T-helper 17 cell (primary cell): ENCODE measurements at regions not wholly inside any gene's neighbourhood (a gene's known extent, or its start where the extent isn't known, plus 50 kb on each side); places are given as distances from the start of the nearest gene placed in this dataset.
"Not testable (repeated sequence)": the region's sequence is repeated elsewhere in the genome, so short reads cannot be mapped to it uniquely, and the experiment has no call there.

Experiments used
- ATAC-seq: fragments of 150-1000 bp; cut with Tn5 transposase; 2 replicates; pipeline ENCODE4 v1.10.0; 2021; ENCODE audit warnings: mild to moderate bottlenecking, moderate library complexity
- DNase-seq, 3 donors: peaks; one replicate each; pipeline versions ENCODE4 v3.0.0 to v3.0.0-alpha.2; 2020 to 2021
- H3K9me3 ChIP-seq: one replicate; pipeline ENCODE4 v1.7.0; 2013; ENCODE audit warnings: low read length, mild to moderate bottlenecking; ENCODE audit not compliant: control insufficient read depth, poor library complexity, severe bottlenecking
- H3K27ac Mint-ChIP-seq: one replicate; pipeline ENCODE4 v1.8.0; 2022; ENCODE audit warnings: mild to moderate bottlenecking, moderate library complexity, mixed read lengths
- H3K27me3 Mint-ChIP-seq: one replicate; pipeline ENCODE4 v1.8.0; 2022; ENCODE audit warnings: mixed read lengths
- H3K36me3 Mint-ChIP-seq: one replicate; pipeline ENCODE4 v1.8.0; 2022; ENCODE audit warnings: low read depth, mixed read lengths
- H3K4me1 Mint-ChIP-seq: one replicate; pipeline ENCODE4 v1.8.0; 2022; ENCODE audit warnings: mild to moderate bottlenecking, mixed read lengths
- H3K4me3 Mint-ChIP-seq: one replicate; pipeline ENCODE4 v1.8.0; 2022; ENCODE audit warnings: mild to moderate bottlenecking, moderate library complexity, mixed read lengths

GRCh38 chr1:149241272-149241671 lies 137.9 kb upstream of the NBPF9 start:
- not testable (repeated sequence) for H3K9me3 ChIP-seq, ATAC-seq, H3K27ac Mint-ChIP-seq, H3K36me3 Mint-ChIP-seq, H3K4me3 Mint-ChIP-seq, H3K4me1 Mint-ChIP-seq, H3K27me3 Mint-ChIP-seq, DNase-seq

GRCh38 chr1:149243572-149243971 lies 140.2 kb upstream of the NBPF9 start:
- H3K36me3 Mint-ChIP-seq, H3K27me3 Mint-ChIP-seq, H3K9me3 ChIP-seq, H3K4me1 Mint-ChIP-seq, DNase-seq, H3K4me3 Mint-ChIP-seq, H3K27ac Mint-ChIP-seq, ATAC-seq: not testable (repeated sequence)

- not testable (repeated sequence) for H3K27me3 Mint-ChIP-seq, H3K4me1 Mint-ChIP-seq
These were observed 141.3 kb upstream of the NBPF9 start for GRCh38 chr1:149244621-149245020.

GRCh38 chr1:149246212-149246611 lies 142.9 kb upstream of the NBPF9 start:
- H3K9me3 ChIP-seq, H3K4me1 Mint-ChIP-seq, H3K27ac Mint-ChIP-seq, H3K36me3 Mint-ChIP-seq, ATAC-seq, H3K4me3 Mint-ChIP-seq, H3K27me3 Mint-ChIP-seq, DNase-seq: not testable (repeated sequence)

More at GRCh38 chr1:149244621-149245020, 141.3 kb upstream of the NBPF9 start:
- H3K9me3 ChIP-seq, H3K4me3 Mint-ChIP-seq, H3K36me3 Mint-ChIP-seq, H3K27ac Mint-ChIP-seq, ATAC-seq, DNase-seq: not testable (repeated sequence)

- H3K36me3 Mint-ChIP-seq, H3K27me3 Mint-ChIP-seq, H3K9me3 ChIP-seq, DNase-seq, H3K4me1 Mint-ChIP-seq, H3K27ac Mint-ChIP-seq, ATAC-seq, H3K4me3 Mint-ChIP-seq: not testable (repeated sequence)
These were observed 145.3 kb upstream of the NBPF9 start for GRCh38 chr1:149248610-149249009.

GRCh38 chr1:149249850-149250467 lies 146.6 kb upstream of the NBPF9 start:
- H3K27ac Mint-ChIP-seq, H3K9me3 ChIP-seq, H3K36me3 Mint-ChIP-seq, H3K27me3 Mint-ChIP-seq, H3K4me3 Mint-ChIP-seq, ATAC-seq, DNase-seq, H3K4me1 Mint-ChIP-seq: not testable (repeated sequence)

GRCh38 chr1:149254894-149255847 lies 151.8 kb upstream of the NBPF9 start:
- H3K4me1 Mint-ChIP-seq, DNase-seq, H3K36me3 Mint-ChIP-seq, H3K9me3 ChIP-seq, H3K27ac Mint-ChIP-seq, H3K4me3 Mint-ChIP-seq, H3K27me3 Mint-ChIP-seq, ATAC-seq: not testable (repeated sequence)

- H3K27ac Mint-ChIP-seq, H3K4me1 Mint-ChIP-seq, ATAC-seq, H3K27me3 Mint-ChIP-seq, H3K4me3 Mint-ChIP-seq, H3K9me3 ChIP-seq, H3K36me3 Mint-ChIP-seq, DNase-seq: not testable (repeated sequence)
These were observed 156.9 kb upstream of the NBPF9 start for GRCh38 chr1:149260284-149260683.

- H3K36me3 Mint-ChIP-seq, ATAC-seq, H3K9me3 ChIP-seq, H3K4me3 Mint-ChIP-seq, H3K4me1 Mint-ChIP-seq, H3K27me3 Mint-ChIP-seq, DNase-seq, H3K27ac Mint-ChIP-seq: not testable (repeated sequence)
These were observed 157.5 kb upstream of the NBPF9 start for GRCh38 chr1:149260736-149261340.

- ATAC-seq, H3K9me3 ChIP-seq, H3K4me3 Mint-ChIP-seq, H3K4me1 Mint-ChIP-seq, H3K36me3 Mint-ChIP-seq, DNase-seq, H3K27ac Mint-ChIP-seq, H3K27me3 Mint-ChIP-seq: not testable (repeated sequence)
These were observed 163.9 kb upstream of the NBPF9 start for GRCh38 chr1:149267287-149267686.

- ATAC-seq, H3K36me3 Mint-ChIP-seq, H3K9me3 ChIP-seq, H3K4me1 Mint-ChIP-seq, H3K27ac Mint-ChIP-seq, DNase-seq, H3K27me3 Mint-ChIP-seq, H3K4me3 Mint-ChIP-seq: not testable (repeated sequence)
These were observed 165.8 kb upstream of the NBPF9 start for GRCh38 chr1:149269001-149269702.

- H3K27ac Mint-ChIP-seq = not testable (repeated sequence)
These were observed 166.5 kb upstream of the NBPF9 start for GRCh38 chr1:149269833-149270232.

GRCh38 chr1:149274493-149274892 lies 171.1 kb upstream of the NBPF9 start:
- not testable (repeated sequence) for H3K9me3 ChIP-seq, H3K4me3 Mint-ChIP-seq, H3K36me3 Mint-ChIP-seq, H3K27me3 Mint-ChIP-seq, H3K27ac Mint-ChIP-seq, ATAC-seq, H3K4me1 Mint-ChIP-seq, DNase-seq

More at GRCh38 chr1:149269833-149270232, 166.5 kb upstream of the NBPF9 start:
- not testable (repeated sequence) for ATAC-seq, H3K4me1 Mint-ChIP-seq, H3K27me3 Mint-ChIP-seq, H3K4me3 Mint-ChIP-seq, DNase-seq, H3K9me3 ChIP-seq, H3K36me3 Mint-ChIP-seq
